ENCODE measurements at regions not wholly inside any gene's neighbourhood (a gene's known extent, or its start where the extent isn't known, plus 50 kb on each side); places are given as distances from the start of the nearest gene placed in this dataset.

DNA sequence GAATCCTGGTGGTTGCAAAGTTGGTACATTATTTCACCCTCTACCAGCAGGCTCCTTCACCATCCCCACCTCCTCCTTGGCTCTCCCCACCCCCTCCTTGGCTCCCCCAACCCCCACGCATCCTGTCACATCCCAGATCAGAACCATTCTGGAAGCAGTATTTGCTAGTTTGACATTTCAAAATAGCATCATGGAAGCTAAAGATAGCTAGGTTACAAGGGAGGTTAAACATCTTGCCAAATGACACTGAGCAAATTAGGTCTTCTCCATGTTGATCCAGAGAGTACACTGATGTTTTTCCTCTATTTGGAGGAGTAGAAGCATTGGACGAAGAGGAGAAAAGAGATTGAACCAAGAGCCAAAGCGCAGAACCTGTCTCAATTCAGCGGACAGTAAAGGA lies 158.9 kb upstream of the FGGY start:
- no peak overlapping the region for H3K4me3 Mint-ChIP-seq (ENCODE audit: unreplicated experiment)
- Histone ChIP-seq H3K36me3 (ENCODE audit: insufficient read depth, low read length) (no peaks in the 10 kb centered on the region), H3K4me2 (ENCODE audit: low read length) (no peak overlapping the region), H2AFZ (ENCODE audit: low read depth, low read length) (no peak overlapping the region), H3K9me3 (ENCODE audit: insufficient read depth, low read depth, low read length) (no peaks in the 10 kb centered on the region), H4K20me1 (ENCODE audit: insufficient read depth, low read length) (no peaks in the 10 kb centered on the region), H3K27ac (ENCODE audit: low read depth, low read length) (no peak overlapping the region), H3K9ac (ENCODE audit: low read length) (no peak overlapping the region), H3K79me2 (ENCODE audit: insufficient read depth, low read length) (no peaks in the 10 kb centered on the region), H3K4me3 (ENCODE audit: insufficient read depth, low read depth, low read length) (no peak overlapping the region), H3K27me3 (ENCODE audit: insufficient read depth, low read length) (no peaks in the 10 kb centered on the region), H3K4me1 (ENCODE audit: insufficient read depth, low read length) (peaks cover 14% of the 10 kb centered on the region)
- no peaks in the 10 kb centered on the region for H3K9me3 Mint-ChIP-seq (ENCODE audit: unreplicated experiment)
- H3K36me3 Mint-ChIP-seq (ENCODE audit: low read depth, unreplicated experiment) = no peaks in the 10 kb centered on the region
- peaks cover 37% of the 10 kb centered on the region for H3K4me1 Mint-ChIP-seq (ENCODE audit: low read depth, unreplicated experiment)
- DNase-seq (ENCODE audit: low read depth) (no peak), FAIRE-seq (peak; percentile 20)
- H3K27me3 Mint-ChIP-seq (ENCODE audit: low read depth, unreplicated experiment) = no peaks in the 10 kb centered on the region
- TF ChIP-seq EZH2 (IDR thresholded peaks at IDR 0.05; ENCODE audit: insufficient read depth, low read length) = no peak
- TF ChIP-seq, protein P1, sequence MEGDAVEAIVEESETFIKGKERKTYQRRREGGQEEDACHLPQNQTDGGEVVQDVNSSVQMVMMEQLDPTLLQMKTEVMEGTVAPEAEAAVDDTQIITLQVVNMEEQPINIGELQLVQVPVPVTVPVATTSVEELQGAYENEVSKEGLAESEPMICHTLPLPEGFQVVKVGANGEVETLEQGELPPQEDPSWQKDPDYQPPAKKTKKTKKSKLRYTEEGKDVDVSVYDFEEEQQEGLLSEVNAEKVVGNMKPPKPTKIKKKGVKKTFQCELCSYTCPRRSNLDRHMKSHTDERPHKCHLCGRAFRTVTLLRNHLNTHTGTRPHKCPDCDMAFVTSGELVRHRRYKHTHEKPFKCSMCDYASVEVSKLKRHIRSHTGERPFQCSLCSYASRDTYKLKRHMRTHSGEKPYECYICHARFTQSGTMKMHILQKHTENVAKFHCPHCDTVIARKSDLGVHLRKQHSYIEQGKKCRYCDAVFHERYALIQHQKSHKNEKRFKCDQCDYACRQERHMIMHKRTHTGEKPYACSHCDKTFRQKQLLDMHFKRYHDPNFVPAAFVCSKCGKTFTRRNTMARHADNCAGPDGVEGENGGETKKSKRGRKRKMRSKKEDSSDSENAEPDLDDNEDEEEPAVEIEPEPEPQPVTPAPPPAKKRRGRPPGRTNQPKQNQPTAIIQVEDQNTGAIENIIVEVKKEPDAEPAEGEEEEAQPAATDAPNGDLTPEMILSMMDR (IDR thresholded peaks at IDR 0.05; ENCODE audit: insufficient read depth, low read depth, low read length) = no peak
- H3K27ac Mint-ChIP-seq (ENCODE audit: unreplicated experiment) = no peak overlapping the region

DNA sequence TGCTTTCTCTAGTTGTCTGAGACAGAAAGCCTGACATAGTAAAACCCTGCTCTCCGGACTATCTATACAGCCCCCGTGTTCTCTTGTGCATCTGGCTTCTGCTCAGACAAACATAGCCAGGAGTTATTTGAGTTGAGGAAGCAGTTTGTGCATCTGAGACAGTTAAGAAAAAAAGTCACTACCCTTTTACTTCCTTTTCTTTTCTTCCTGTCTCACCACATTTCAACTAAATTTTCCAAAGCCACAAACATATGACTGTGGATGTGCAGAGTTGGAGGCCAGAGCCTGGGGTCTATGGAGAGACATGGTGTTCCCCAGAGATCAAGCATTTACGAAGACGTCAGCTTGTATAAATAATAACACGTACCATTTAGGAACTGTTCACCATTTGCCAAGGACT lies 158.5 kb upstream of the FGGY start:
- Histone ChIP-seq H3K79me2 (ENCODE audit: insufficient read depth, low read length) (no peaks in the 10 kb centered on the region), H4K20me1 (ENCODE audit: insufficient read depth, low read length) (no peaks in the 10 kb centered on the region), H3K9me3 (ENCODE audit: insufficient read depth, low read depth, low read length) (no peaks in the 10 kb centered on the region), H3K9ac (ENCODE audit: low read length) (no peak overlapping the region), H2AFZ (ENCODE audit: low read depth, low read length) (no peak overlapping the region), H3K36me3 (ENCODE audit: insufficient read depth, low read length) (no peaks in the 10 kb centered on the region), H3K27ac (ENCODE audit: low read depth, low read length) (no peak overlapping the region), H3K27me3 (ENCODE audit: insufficient read depth, low read length) (no peaks in the 10 kb centered on the region), H3K4me2 (ENCODE audit: low read length) (no peak overlapping the region), H3K4me1 (ENCODE audit: insufficient read depth, low read length) (peaks cover 17% of the 10 kb centered on the region), H3K4me3 (ENCODE audit: insufficient read depth, low read depth, low read length) (no peak overlapping the region)
- Mint-ChIP-seq H3K27ac (ENCODE audit: unreplicated experiment) (no peak overlapping the region), H3K4me3 (ENCODE audit: unreplicated experiment) (no peak overlapping the region), H3K36me3 (ENCODE audit: low read depth, unreplicated experiment) (no peaks in the 10 kb centered on the region), H3K27me3 (ENCODE audit: low read depth, unreplicated experiment) (no peaks in the 10 kb centered on the region), H3K9me3 (ENCODE audit: unreplicated experiment) (no peaks in the 10 kb centered on the region), H3K4me1 (ENCODE audit: low read depth, unreplicated experiment) (peaks cover 42% of the 10 kb centered on the region)
- TF ChIP-seq EZH2 (IDR thresholded peaks at IDR 0.05; ENCODE audit: insufficient read depth, low read length) = no peak
- TF ChIP-seq, protein P1 (IDR thresholded peaks at IDR 0.05; ENCODE audit: insufficient read depth, low read depth, low read length) = no peak
- FAIRE-seq (no peak), DNase-seq (ENCODE audit: low read depth) (no peak)

- TF ChIP-seq, protein P1 (IDR thresholded peaks at IDR 0.05; ENCODE audit: insufficient read depth, low read depth, low read length) = no peak
- TF ChIP-seq EZH2 (IDR thresholded peaks at IDR 0.05; ENCODE audit: insufficient read depth, low read length) = no peak
- H3K36me3 ChIP-seq (ENCODE audit: insufficient read depth, low read length) = no peaks in the 10 kb centered on the region
- H3K9ac ChIP-seq (ENCODE audit: low read length) = no peak overlapping the region
- DNase-seq (ENCODE audit: low read depth) (no peak), FAIRE-seq (no peak)
- H3K4me1 Mint-ChIP-seq (ENCODE audit: low read depth, unreplicated experiment) = peaks cover 50% of the 10 kb centered on the region
- H2AFZ ChIP-seq (ENCODE audit: low read depth, low read length) = peak overlapping the region; percentile 23
- H3K27me3 Mint-ChIP-seq (ENCODE audit: low read depth, unreplicated experiment) = no peaks in the 10 kb centered on the region
- H3K27ac ChIP-seq (ENCODE audit: low read depth, low read length) = no peak overlapping the region
- H3K4me3 ChIP-seq (ENCODE audit: insufficient read depth, low read depth, low read length) = no peak overlapping the region
- H3K9me3 Mint-ChIP-seq (ENCODE audit: unreplicated experiment) = no peaks in the 10 kb centered on the region
- H3K27ac Mint-ChIP-seq (ENCODE audit: unreplicated experiment) = peak overlapping the region; percentile 71
- peaks cover 23% of the 10 kb centered on the region for H3K4me1 ChIP-seq (ENCODE audit: insufficient read depth, low read length)
- no peaks in the 10 kb centered on the region for H3K27me3 ChIP-seq (ENCODE audit: insufficient read depth, low read length)
- H4K20me1 ChIP-seq (ENCODE audit: insufficient read depth, low read length) = no peaks in the 10 kb centered on the region
- no peaks in the 10 kb centered on the region for H3K36me3 Mint-ChIP-seq (ENCODE audit: low read depth, unreplicated experiment)
- H3K4me2 ChIP-seq (ENCODE audit: low read length) = no peak overlapping the region
- H3K9me3 ChIP-seq (ENCODE audit: insufficient read depth, low read depth, low read length) = no peaks in the 10 kb centered on the region
- H3K4me3 Mint-ChIP-seq (ENCODE audit: unreplicated experiment) = no peak overlapping the region
- H3K79me2 ChIP-seq (ENCODE audit: insufficient read depth, low read length) = no peaks in the 10 kb centered on the region
These were observed 157.5 kb upstream of the FGGY start for GRCh38 chr1:59139396-59139795.

Data from astrocyte (in vitro differentiated cells and primary cell).